IMR-90 (cell line): ENCODE measurements at regions not wholly inside any gene's neighbourhood (a gene's known extent, or its start where the extent isn't known, plus 50 kb on each side); places are given as distances from the start of the nearest gene placed in this dataset.

Source experiments
- ATAC-seq: fragments of 200-7000 bp; cut with Tn5 transposase; 2 replicates; pipeline ENCODE4 v1.9.1; 2020; ENCODE audit warnings: low read depth, mild to moderate bottlenecking, moderate library complexity
- BruUV-seq: library from RNA; stranded (reverse); fragments of 400-500 nt; replicated peaks from 2 replicates; lab custom pipeline; 2021; lab: Mats Ljungman, UMichigan
- CTCF ChIA-PET: fragments of 300-600 bp; formaldehyde crosslinking; extraction: SDS; loops from one replicate; lab custom pipeline; 2021; ENCODE audit warnings: antibody characterized with exemption; lab: Yijun Ruan, JAX
- POLR2A ChIA-PET: fragments of 300-600 bp; sonication (Branson Sonifier 250); formaldehyde crosslinking; loops from one replicate; lab custom pipeline; 2022; ENCODE audit warnings: antibody characterized with exemption; ENCODE audit not compliant: unreplicated experiment; lab: Charles Lee
- DNase-seq: peaks from one replicate; pipeline ENCODE4 v3.0.0; 2013
- H2AFZ ChIP-seq: replicated peaks from 2 replicates; pipeline ENCODE3; 2013; ENCODE audit warnings: low read length, mild to moderate bottlenecking; ENCODE audit not compliant: poor library complexity
- H2AK5ac ChIP-seq: 2 replicates; pipeline ENCODE4 v1.6.1; 2013; ENCODE audit warnings: low read depth, low read length, inconsistent platforms
- H2AK9ac ChIP-seq: replicated peaks from 2 replicates; pipeline ENCODE3; 2013; ENCODE audit warnings: mild to moderate bottlenecking, low read depth, low read length, moderate library complexity; ENCODE audit not compliant: poor library complexity
- H2BK120ac ChIP-seq: 2 replicates; pipeline ENCODE4 v1.6.1; 2013; ENCODE audit warnings: low read depth, low read length, inconsistent platforms
- H2BK15ac ChIP-seq: 3 replicates; pipeline ENCODE4 v1.6.1; 2013; ENCODE audit warnings: low read depth, low read length, inconsistent platforms
- H2BK20ac ChIP-seq: 2 replicates; pipeline ENCODE4 v1.6.1; 2013; ENCODE audit warnings: low read depth, mild to moderate bottlenecking, inconsistent platforms, low read length, moderate library complexity
- H2BK5ac ChIP-seq: 2 replicates; pipeline ENCODE4 v1.6.1; 2013; ENCODE audit warnings: mild to moderate bottlenecking, low read depth, low read length, inconsistent platforms; ENCODE audit not compliant: poor library complexity, severe bottlenecking
- H3K14ac ChIP-seq: replicated peaks from 2 replicates; pipeline ENCODE4 v1.6.1; 2013; ENCODE audit warnings: low read depth, low read length, inconsistent platforms
- H3K18ac ChIP-seq: 2 replicates; pipeline ENCODE4 v1.6.1; 2013; ENCODE audit warnings: low read depth, low read length, control low read depth
- H3K23ac ChIP-seq: 2 replicates; pipeline ENCODE4 v1.6.1; 2013; ENCODE audit warnings: low read depth, low read length, inconsistent platforms
- H3K27ac ChIP-seq: 2 replicates; pipeline ENCODE4 v1.5.1; 2013; ENCODE audit warnings: mild to moderate bottlenecking, control low read depth, low read length; ENCODE audit not compliant: insufficient read depth
- H3K27me3 ChIP-seq: 2 replicates; pipeline ENCODE4 v1.6.1; 2013; ENCODE audit warnings: low read length; ENCODE audit not compliant: control insufficient read depth, insufficient read depth
- H3K36me3 ChIP-seq: 2 replicates; pipeline ENCODE4 v1.6.1; 2013; ENCODE audit warnings: low read length, mixed read lengths; ENCODE audit not compliant: control insufficient read depth, insufficient read depth
- H3K4ac ChIP-seq: 2 replicates; pipeline ENCODE4 v1.6.1; 2013; ENCODE audit warnings: low read depth, low read length, inconsistent platforms
- H3K4me1 ChIP-seq: 2 replicates; pipeline ENCODE4 v1.6.1; 2013; ENCODE audit warnings: low read length, mixed read lengths; ENCODE audit not compliant: control insufficient read depth, insufficient read depth
- H3K4me2 ChIP-seq: 2 replicates; pipeline ENCODE4 v1.6.1; 2013; ENCODE audit warnings: low read depth, mild to moderate bottlenecking, control low read depth, low read length, moderate library complexity
- H3K4me3 ChIP-seq: 2 replicates; pipeline ENCODE4 v1.5.1; 2013; ENCODE audit warnings: low read depth, mild to moderate bottlenecking, control low read depth, low read length, moderate library complexity; ENCODE audit not compliant: insufficient read depth
- H3K56ac ChIP-seq: 2 replicates; pipeline ENCODE4 v1.6.1; 2013; ENCODE audit warnings: low read length, inconsistent platforms; ENCODE audit not compliant: insufficient read depth; ENCODE audit errors: extremely low read depth
- H3K79me1 ChIP-seq, 2 experiments: 2 replicates each; pipeline ENCODE4 v1.6.1; 2013; ENCODE audit warnings: low read length in 2 of 2, inconsistent platforms in 1 of 2, low read depth in 1 of 2
- H3K9ac ChIP-seq: 2 replicates; pipeline ENCODE4 v1.6.1; 2013; ENCODE audit warnings: low read depth, low read length, control low read depth
- H3K9me1 ChIP-seq: 2 replicates; pipeline ENCODE4 v1.6.1; 2013; ENCODE audit warnings: low read length, inconsistent platforms; ENCODE audit not compliant: insufficient read depth
- H3K9me3 ChIP-seq: 2 replicates; pipeline ENCODE4 v1.6.1; 2013; ENCODE audit warnings: low read length; ENCODE audit not compliant: control insufficient read depth, insufficient read depth
- H4K20me1 ChIP-seq: 2 replicates; pipeline ENCODE4 v1.6.1; 2013; ENCODE audit warnings: low read length, inconsistent platforms; ENCODE audit not compliant: insufficient read depth
- H4K5ac ChIP-seq: 2 replicates; pipeline ENCODE4 v1.6.1; 2013; ENCODE audit warnings: mild to moderate bottlenecking, low read depth, low read length, control low read depth
- H4K8ac ChIP-seq, 2 experiments: 2 replicates each; pipeline ENCODE4 v1.6.1; 2013; ENCODE audit warnings: low read depth in 2 of 2, low read length in 2 of 2, control low read depth in 1 of 2, inconsistent platforms in 1 of 2
- H4K91ac ChIP-seq: 2 replicates; pipeline ENCODE4 v1.6.1; 2013; ENCODE audit warnings: low read depth, low read length, inconsistent platforms; ENCODE audit not compliant: insufficient read depth
- MXI1 ChIP-seq: IDR thresholded peaks from 2 replicates; pipeline ENCODE4 v1.6.1; 2012; ENCODE audit warnings: low read depth, mild to moderate bottlenecking, low read length, moderate library complexity, borderline replicate concordance
- RCOR1 ChIP-seq: IDR thresholded peaks from 2 replicates; pipeline ENCODE4 v1.6.1; 2012; ENCODE audit warnings: mild to moderate bottlenecking, low read length, improper control_type of control experiment; ENCODE audit not compliant: insufficient replicate concordance
- USF2 ChIP-seq: fragments of 150-350 bp; IDR thresholded peaks from 2 replicates; pipeline ENCODE4 v1.6.1; 2017; ENCODE audit warnings: mild to moderate bottlenecking, antibody characterized with exemption, low read length, low read depth
- WGBS, 2 experiments: methylation state at CpG; one replicate each; pipeline versions ENCODE4 v1.1.5 to v1.1.7; 2013; ENCODE audit warnings: missing lambda C conversion rate in 2 of 2; ENCODE audit not compliant: insufficient read length in 1 of 2; ENCODE audit errors: extremely low coverage in 2 of 2; 5-methylcytosine and 5-hydroxymethylcytosine counted together
- dilution Hi-C: fragments of 300-500 bp; cut with HindIII; formaldehyde crosslinking; loops from one replicate; pipeline ENCODE4 v1.14.3; 2018; ENCODE audit warnings: low sequenced_read_pairs; ENCODE audit not compliant: unreplicated experiment
- in situ Hi-C: fragments of 300-500 bp; cut with MboI; formaldehyde crosslinking; loops from 3 replicates; pipeline ENCODE4 v1.14.3; 2019; ENCODE audit warnings: low sequenced_read_pairs, inconsistent platforms, mixed read lengths
- intact Hi-C: fragments of 100-400 bp; cut with micrococcal nuclease; formaldehyde crosslinking; loops from 2 replicates; pipeline ENCODE4 v1.10.0; 2022

GRCh38 chr13:112253631-112254030, 122.5 kb upstream of the SPACA7 start:
- no peak overlapping the region for H3K23ac ChIP-seq
- BruUV-seq = no TSS peak
- H3K4ac ChIP-seq = no peak overlapping the region
- H3K36me3 ChIP-seq = no peaks in the 10 kb centered on the region
- peaks cover 67% of the 10 kb centered on the region for H3K9me3 ChIP-seq
- H2BK20ac ChIP-seq = no peak overlapping the region
- H3K4me1 ChIP-seq = no peaks in the 10 kb centered on the region
- H2AFZ ChIP-seq = no peak overlapping the region
- dilution Hi-C loops = no loop called here
- no peak overlapping the region for H4K5ac ChIP-seq
- no peak overlapping the region for H3K14ac ChIP-seq
- DNase-seq (no peak), ATAC-seq (no peak)
- H4K8ac ChIP-seq = no peak overlapping the region
- H3K18ac ChIP-seq = no peak overlapping the region
- H3K79me1 ChIP-seq = no peaks in the 10 kb centered on the region
- CTCF ChIA-PET = no interaction called here
- no peaks in the 10 kb centered on the region for H4K20me1 ChIP-seq
- no peak overlapping the region for H2AK5ac ChIP-seq
- H2BK5ac ChIP-seq = no peak overlapping the region
- H3K4me2 ChIP-seq = no peak overlapping the region
- H3K9me1 ChIP-seq = no peaks in the 10 kb centered on the region
- H3K27me3 ChIP-seq = no peaks in the 10 kb centered on the region
- no peak overlapping the region for H2BK15ac ChIP-seq
- no CpG with 5 or more reads among the region's 17 CpGs for WGBS, 2 experiments
- H4K91ac ChIP-seq = no peak overlapping the region
- POLR2A ChIA-PET = no interaction called here
- no peak overlapping the region for H3K4me3 ChIP-seq
- H2BK120ac ChIP-seq = no peak overlapping the region
- H3K9ac ChIP-seq = no peak overlapping the region
- in situ Hi-C loops = no loop called here
- H3K27ac ChIP-seq = no peak overlapping the region
- no peak overlapping the region for H2AK9ac ChIP-seq
- no peak overlapping the region for H3K56ac ChIP-seq
- TF ChIP-seq RCOR1 (no peak), MXI1 (no peak), USF2 (no peak)
- intact Hi-C loops = no loop called here
